ENCODE measurements at regions not wholly inside any gene's neighbourhood (a gene's known extent, or its start where the extent isn't known, plus 50 kb on each side); places are given as distances from the start of the nearest gene placed in this dataset.

DNA sequence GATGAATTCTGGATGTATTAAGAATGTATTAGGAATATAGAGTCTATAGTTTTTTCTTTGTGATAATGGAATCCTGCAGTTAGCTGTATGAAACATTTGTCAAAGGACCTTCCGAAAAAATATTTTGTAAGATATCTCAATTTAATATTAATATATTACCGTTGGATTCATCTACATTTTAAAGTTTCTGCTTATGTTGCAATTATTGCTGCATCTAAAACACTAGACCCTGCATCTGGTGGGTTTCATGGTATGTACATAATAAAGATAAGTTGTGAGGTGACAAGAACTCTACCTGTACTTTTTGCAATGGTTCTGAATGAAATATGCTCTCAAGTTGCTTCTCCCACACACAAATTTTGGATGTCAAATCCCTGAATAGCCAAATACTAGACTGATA lies 565.9 kb upstream of the FBXO33 start:
- TF ChIP-seq, protein P1, sequence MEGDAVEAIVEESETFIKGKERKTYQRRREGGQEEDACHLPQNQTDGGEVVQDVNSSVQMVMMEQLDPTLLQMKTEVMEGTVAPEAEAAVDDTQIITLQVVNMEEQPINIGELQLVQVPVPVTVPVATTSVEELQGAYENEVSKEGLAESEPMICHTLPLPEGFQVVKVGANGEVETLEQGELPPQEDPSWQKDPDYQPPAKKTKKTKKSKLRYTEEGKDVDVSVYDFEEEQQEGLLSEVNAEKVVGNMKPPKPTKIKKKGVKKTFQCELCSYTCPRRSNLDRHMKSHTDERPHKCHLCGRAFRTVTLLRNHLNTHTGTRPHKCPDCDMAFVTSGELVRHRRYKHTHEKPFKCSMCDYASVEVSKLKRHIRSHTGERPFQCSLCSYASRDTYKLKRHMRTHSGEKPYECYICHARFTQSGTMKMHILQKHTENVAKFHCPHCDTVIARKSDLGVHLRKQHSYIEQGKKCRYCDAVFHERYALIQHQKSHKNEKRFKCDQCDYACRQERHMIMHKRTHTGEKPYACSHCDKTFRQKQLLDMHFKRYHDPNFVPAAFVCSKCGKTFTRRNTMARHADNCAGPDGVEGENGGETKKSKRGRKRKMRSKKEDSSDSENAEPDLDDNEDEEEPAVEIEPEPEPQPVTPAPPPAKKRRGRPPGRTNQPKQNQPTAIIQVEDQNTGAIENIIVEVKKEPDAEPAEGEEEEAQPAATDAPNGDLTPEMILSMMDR (IDR thresholded peaks at IDR 0.05), result no peak
- TF ChIP-seq POLR2A (IDR thresholded peaks at IDR 0.05), result no peak
- TF ChIP-seq POLR2AphosphoS5 (IDR thresholded peaks at IDR 0.05), result no peak

Data from stomach (tissue), 4 donors.